ENCODE measurements at regions not wholly inside any gene's neighbourhood (a gene's known extent, or its start where the extent isn't known, plus 50 kb on each side); places are given as distances from the start of the nearest gene placed in this dataset.
A peak's percentile ranks its signal among the peaks of the same experiment; 100 is the strongest.

- H3K27ac ChIP-seq (ENCODE audit: low read depth in 1 of 2, low read length in 2 of 2): no peak overlapping the region
- Mint-ChIP-seq H3K4me3 (no peak overlapping the region), H3K27ac (no peak overlapping the region), H3K27me3 (peaks cover 19% of the 10 kb centered on the region), H3K4me1 (ENCODE audit: low read depth) (no peaks in the 10 kb centered on the region), H3K9me3 (no peaks in the 10 kb centered on the region), H3K36me3 (ENCODE audit: low read depth) (no peaks in the 10 kb centered on the region)
- intact Hi-C loops (cut with DNase I, micrococcal nuclease): no loop called here
- no peak overlapping the region for H3K4me3 ChIP-seq (ENCODE audit: low read length)
- ChIA-PET CTCF (no interaction called here), POLR2A (no interaction called here)
- ATAC-seq (ENCODE audit: poor library complexity) (no peak), DNase-seq (no peak)
- no peaks in the 10 kb centered on the region for H3K36me3 ChIP-seq (ENCODE audit: insufficient read depth, low read length)
- no peaks in the 10 kb centered on the region for H3K9me3 ChIP-seq (ENCODE audit: control insufficient read depth in 1 of 2, insufficient read depth in 1 of 2, low read length in 2 of 2)
- no peaks in the 10 kb centered on the region for H3K4me1 ChIP-seq (ENCODE audit: insufficient read depth, low read length)
- peaks cover 4% of the 10 kb centered on the region in 2 experiments for H3K27me3 ChIP-seq (ENCODE audit: control insufficient read depth in 1 of 2, insufficient read depth in 2 of 2, low read length in 2 of 2)
- TF ChIP-seq CTCF (IDR thresholded peaks at IDR 0.05): no peak
Measured at GRCh38 chr2:118548880-118549488, 298.5 kb downstream of the EN1 start.

DNA sequence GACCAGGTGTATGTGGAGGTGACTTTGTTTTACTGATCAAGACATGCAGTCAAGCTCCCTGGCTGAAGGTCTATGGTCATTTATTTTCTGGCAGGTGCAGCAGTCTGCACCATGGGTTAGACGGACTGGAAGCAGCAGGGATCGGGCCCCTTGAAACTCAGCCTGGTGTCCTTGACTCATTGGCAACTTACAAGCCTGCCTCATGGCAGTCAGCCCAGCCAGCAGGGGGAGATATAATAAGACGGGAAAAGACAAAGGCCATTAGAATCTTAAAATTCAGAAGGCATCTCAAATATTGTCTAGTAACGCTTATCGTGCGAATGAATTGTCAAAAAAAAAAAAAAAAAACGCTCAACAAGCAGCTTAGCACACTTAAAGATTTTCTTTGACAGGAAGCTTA lies 308.2 kb downstream of the EN1 start:
- TF ChIP-seq CTCF (IDR thresholded peaks at IDR 0.05): no peak
- H3K36me3 Mint-ChIP-seq (ENCODE audit: low read depth): no peaks in the 10 kb centered on the region
- H3K4me3 ChIP-seq (ENCODE audit: low read length): no peak overlapping the region
- H3K9me3 Mint-ChIP-seq: no peaks in the 10 kb centered on the region
- POLR2A ChIA-PET: no interaction called here
- H3K4me3 Mint-ChIP-seq: no peak overlapping the region
- CTCF ChIA-PET: no interaction called here
- H3K4me1 Mint-ChIP-seq (ENCODE audit: low read depth): no peaks in the 10 kb centered on the region
- DNase-seq (peak in 1 of 14 experiments; percentile 2), ATAC-seq (ENCODE audit: poor library complexity) (no peak)
- H3K9me3 ChIP-seq (ENCODE audit: control insufficient read depth in 1 of 2, insufficient read depth in 1 of 2, low read length in 2 of 2): no peaks in the 10 kb centered on the region
- no peaks in the 10 kb centered on the region for H3K36me3 ChIP-seq (ENCODE audit: insufficient read depth, low read length)
- no peaks in the 10 kb centered on the region for H3K4me1 ChIP-seq (ENCODE audit: insufficient read depth, low read length)
- H3K27me3 Mint-ChIP-seq: peaks cover 9% of the 10 kb centered on the region
- H3K27ac ChIP-seq (ENCODE audit: low read depth in 1 of 2, low read length in 2 of 2): no peak overlapping the region
- intact Hi-C loops (cut with DNase I, micrococcal nuclease): no loop called here
- H3K27ac Mint-ChIP-seq: no peak overlapping the region
- no peaks in the 10 kb centered on the region for H3K27me3 ChIP-seq (ENCODE audit: control insufficient read depth in 1 of 2, insufficient read depth in 2 of 2, low read length in 2 of 2)

- Mint-ChIP-seq H3K4me1 (ENCODE audit: low read depth) (no peaks in the 10 kb centered on the region), H3K27me3 (peaks cover 5% of the 10 kb centered on the region), H3K9me3 (no peaks in the 10 kb centered on the region), H3K27ac (no peak overlapping the region), H3K36me3 (ENCODE audit: low read depth) (no peaks in the 10 kb centered on the region), H3K4me3 (no peak overlapping the region)
- ATAC-seq (ENCODE audit: poor library complexity): no peak
- no peak overlapping the region for H3K27ac ChIP-seq (ENCODE audit: low read depth in 1 of 2, low read length in 2 of 2)
- H3K9me3 ChIP-seq (ENCODE audit: control insufficient read depth in 1 of 2, insufficient read depth in 1 of 2, low read length in 2 of 2): no peaks in the 10 kb centered on the region
- intact Hi-C loops (cut with DNase I, micrococcal nuclease): no loop called here
- ChIA-PET CTCF (no interaction called here), POLR2A (no interaction called here)
- no peak for TF ChIP-seq CTCF (IDR thresholded peaks at IDR 0.05)
- no peak overlapping the region for H3K4me3 ChIP-seq (ENCODE audit: low read length)
- DNase-seq: no peak
- H3K36me3 ChIP-seq (ENCODE audit: insufficient read depth, low read length): no peaks in the 10 kb centered on the region
- H3K27me3 ChIP-seq (ENCODE audit: control insufficient read depth in 1 of 2, insufficient read depth in 2 of 2, low read length in 2 of 2): no peaks in the 10 kb centered on the region
- no peaks in the 10 kb centered on the region for H3K4me1 ChIP-seq (ENCODE audit: insufficient read depth, low read length)
Measured at GRCh38 chr2:118536306-118536705, 311.1 kb downstream of the EN1 start.
